22Rv1 (cell line): ENCODE measurements at regions not wholly inside any gene's neighbourhood (a gene's known extent, or its start where the extent isn't known, plus 50 kb on each side); places are given as distances from the start of the nearest gene placed in this dataset.
"Not testable (repeated sequence)": the region's sequence is repeated elsewhere in the genome, so short reads cannot be mapped to it uniquely, and the experiment has no call there.

Source experiments
- H3K27ac ChIP-seq: fragments of 450-650 bp; 2 replicates; pipeline ENCODE4 v1.5.1; 2017
- ZFX ChIP-seq: fragments of 450-650 bp; IDR thresholded peaks from 2 replicates; pipeline ENCODE4 v1.6.1; 2017; ENCODE audit warnings: antibody characterized with exemption, borderline replicate concordance
- TF ChIP-seq, protein P1 (sequence below): fragments of 450-650 bp; IDR thresholded peaks from 2 replicates; pipeline ENCODE4 v1.5.1; 2017; ENCODE audit warnings: mild to moderate bottlenecking

DNA sequence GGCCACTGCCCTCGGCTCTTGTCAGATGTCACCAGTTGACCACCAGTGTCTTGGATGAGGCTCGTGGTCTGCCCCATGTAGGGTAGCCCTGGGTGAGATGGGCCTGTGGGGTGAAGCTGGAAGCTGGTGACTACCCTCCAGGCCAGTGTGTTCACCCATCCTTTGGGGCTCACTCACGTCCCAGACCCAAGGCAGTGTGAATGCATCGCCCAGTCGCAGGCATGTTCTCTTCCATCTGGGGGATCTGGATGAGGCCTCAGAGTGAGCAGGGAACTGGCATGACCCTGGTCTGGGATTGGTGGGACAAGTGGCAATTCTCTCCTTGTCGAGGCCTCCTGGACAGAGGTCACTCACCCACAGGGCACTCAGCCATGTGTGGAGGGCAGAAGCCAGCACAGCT, 120.1 kb upstream of the PHACTR3 start:
- TF ChIP-seq, protein P1, sequence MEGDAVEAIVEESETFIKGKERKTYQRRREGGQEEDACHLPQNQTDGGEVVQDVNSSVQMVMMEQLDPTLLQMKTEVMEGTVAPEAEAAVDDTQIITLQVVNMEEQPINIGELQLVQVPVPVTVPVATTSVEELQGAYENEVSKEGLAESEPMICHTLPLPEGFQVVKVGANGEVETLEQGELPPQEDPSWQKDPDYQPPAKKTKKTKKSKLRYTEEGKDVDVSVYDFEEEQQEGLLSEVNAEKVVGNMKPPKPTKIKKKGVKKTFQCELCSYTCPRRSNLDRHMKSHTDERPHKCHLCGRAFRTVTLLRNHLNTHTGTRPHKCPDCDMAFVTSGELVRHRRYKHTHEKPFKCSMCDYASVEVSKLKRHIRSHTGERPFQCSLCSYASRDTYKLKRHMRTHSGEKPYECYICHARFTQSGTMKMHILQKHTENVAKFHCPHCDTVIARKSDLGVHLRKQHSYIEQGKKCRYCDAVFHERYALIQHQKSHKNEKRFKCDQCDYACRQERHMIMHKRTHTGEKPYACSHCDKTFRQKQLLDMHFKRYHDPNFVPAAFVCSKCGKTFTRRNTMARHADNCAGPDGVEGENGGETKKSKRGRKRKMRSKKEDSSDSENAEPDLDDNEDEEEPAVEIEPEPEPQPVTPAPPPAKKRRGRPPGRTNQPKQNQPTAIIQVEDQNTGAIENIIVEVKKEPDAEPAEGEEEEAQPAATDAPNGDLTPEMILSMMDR, result no peak
- TF ChIP-seq ZFX, result no peak
- H3K27ac ChIP-seq, result no peak overlapping the region

DNA sequence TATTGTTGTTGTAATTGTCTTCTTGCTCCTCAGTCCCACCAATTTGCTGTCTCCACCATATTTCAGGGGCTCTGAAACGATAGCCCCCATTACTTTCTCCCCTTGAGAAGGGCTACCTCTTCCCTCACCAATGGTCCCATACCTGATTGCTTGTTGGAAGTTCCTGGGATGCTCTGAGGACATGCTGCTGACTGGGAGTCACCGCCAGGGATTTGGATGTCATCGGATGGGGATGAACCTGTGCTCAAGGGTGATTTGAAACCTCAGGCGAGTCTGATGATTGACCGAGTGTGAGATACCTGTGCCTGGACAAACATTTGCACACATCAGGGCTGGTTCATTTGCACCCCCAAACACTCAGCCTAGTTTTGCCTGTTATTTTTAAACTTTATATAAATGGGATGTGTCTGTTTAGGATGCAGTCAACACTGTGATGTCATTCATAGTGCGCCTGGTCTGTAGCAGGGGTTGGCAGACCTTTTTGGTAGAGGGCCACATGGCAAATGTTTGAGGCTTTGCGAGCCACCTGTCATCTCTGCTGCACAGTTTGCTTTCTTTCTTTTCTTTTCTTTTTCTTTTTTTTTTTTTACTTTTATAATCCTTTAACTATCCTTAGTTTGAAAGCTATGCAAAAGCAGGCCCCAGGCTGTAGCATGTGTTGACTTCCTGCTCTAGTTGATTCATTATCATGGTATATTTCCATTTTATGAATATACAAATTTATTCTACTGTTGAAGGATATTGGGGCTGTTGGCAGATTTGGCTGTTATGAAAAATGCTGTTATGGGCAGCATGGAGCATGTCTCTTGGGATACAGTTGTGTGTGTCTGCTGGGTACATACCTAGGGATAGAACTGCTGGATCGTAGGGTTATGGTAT, 118.5 kb upstream of the PHACTR3 start:
- no peak overlapping the region for H3K27ac ChIP-seq
- no peak for TF ChIP-seq ZFX
- TF ChIP-seq, protein P1, result no peak

DNA sequence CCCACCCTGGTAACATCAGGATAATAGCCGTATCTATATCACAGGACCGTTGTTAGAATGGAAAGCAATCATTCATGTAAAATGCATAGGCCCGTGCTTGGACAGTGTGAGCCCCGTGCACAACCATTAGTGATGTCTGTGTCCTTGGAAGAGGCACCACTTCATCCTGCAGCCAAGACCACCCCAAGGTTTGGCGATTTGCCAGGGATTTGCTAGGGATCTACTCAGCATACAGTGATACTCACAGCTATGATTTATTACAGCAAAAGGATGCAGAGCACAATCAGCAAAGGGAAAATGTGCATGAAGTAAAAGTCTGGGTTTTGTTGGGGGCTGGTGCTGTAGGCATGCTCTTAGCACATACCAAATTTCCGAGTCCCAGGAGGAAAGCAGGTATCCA, 115.9 kb upstream of the PHACTR3 start:
- H3K27ac ChIP-seq, result not testable (repeated sequence)

DNA sequence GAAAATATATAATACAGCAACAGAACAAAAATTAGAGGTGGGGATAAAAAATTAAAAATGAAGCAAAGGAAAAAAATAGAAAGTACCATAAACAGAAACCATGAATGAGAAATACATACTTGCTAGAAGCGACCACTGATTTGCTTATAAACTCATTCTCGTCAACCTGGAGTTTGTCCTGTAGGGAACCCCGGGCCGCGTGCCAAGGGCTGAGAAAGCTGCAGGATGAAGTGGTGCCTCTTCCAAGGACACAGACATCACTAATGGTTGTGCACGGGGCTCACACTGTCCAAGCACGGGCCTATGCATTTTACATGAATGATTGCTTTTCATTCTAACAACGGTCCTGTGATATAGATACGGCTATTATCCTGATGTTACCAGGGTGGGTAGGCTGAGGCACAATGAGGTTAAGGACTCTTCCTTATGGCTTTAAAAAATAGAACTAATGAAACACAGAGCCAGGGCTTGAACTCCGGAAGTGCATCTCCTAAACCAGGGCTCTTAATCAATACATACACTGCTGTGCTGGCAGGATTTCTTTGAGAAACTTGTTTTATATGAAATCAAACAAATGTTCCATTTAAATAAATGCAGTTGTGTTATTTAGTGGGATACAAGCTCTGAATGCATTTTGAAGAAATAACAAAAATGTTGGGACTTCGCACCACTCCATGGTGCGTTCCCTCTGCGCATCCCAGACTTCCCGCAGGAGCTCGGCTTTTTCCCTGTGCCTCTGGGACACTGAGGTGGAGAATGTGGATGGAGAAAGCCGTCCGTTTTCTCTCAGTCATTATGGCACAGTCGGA, 113.9 kb upstream of the PHACTR3 start:
- not testable (repeated sequence) for H3K27ac ChIP-seq

DNA sequence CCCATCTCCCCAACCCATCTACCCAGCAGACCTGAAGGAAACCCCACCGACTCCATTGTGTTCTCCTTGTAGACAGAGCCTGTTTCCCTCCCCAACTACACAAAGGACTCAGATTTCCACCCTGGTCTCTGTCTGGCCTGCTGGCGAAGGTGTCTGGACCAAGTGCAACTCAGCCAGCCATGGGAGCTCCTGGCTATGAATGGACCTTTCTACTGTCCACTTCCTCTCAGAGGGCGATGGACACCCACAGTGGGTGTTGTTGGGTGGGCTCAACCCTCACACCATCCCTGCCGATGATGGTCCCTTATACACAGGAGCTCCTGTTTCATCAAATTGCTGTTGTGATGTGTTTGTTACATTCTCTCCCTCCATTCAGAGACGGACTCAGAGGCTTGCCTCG, 112.5 kb upstream of the PHACTR3 start:
- no peak for TF ChIP-seq ZFX
- TF ChIP-seq, protein P1, result no peak
- no peak overlapping the region for H3K27ac ChIP-seq

DNA sequence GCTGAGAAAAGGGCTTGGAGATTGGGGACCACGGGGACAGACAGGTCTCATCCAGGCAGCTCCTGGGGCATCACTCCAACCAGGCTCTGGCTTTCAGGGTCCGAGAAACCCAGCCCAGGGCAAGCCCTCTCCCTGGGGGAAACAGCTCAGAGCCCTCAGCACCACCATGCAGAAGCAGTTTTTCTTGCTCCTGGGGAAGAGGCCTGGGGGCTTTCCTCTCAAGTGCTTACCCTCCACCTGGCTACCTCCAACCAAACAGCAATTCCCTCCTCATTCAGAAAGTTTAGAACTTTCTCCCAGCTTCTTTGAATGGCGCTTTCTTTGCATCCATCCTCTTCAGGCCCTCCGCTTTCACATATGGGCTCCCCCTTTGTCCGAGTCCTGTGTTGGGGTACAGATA, 110.4 kb upstream of the PHACTR3 start:
- no peak overlapping the region for H3K27ac ChIP-seq
- TF ChIP-seq, protein P1, result no peak
- TF ChIP-seq ZFX, result no peak

DNA sequence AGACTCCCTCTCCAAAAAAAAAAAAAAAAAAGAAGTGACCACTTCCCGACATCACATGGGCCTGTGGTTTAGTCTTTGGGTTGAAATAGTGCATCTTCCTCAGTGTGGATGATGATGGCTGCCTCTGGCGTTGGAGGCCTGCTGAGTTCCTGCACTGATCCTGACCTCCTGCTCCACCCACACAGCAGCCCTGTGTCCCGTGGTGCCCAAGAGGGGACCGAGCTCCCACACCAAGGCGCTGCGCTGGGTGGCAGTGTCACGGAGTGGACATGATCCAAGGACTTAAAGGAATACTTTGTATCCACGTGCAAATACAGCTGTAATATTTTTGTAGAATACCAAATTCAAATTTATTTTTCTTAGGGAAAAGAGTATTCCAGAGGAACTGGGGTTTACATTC, 109.2 kb upstream of the PHACTR3 start:
- TF ChIP-seq ZFX, result no peak
- TF ChIP-seq, protein P1, result no peak
- H3K27ac ChIP-seq, result no peak overlapping the region

DNA sequence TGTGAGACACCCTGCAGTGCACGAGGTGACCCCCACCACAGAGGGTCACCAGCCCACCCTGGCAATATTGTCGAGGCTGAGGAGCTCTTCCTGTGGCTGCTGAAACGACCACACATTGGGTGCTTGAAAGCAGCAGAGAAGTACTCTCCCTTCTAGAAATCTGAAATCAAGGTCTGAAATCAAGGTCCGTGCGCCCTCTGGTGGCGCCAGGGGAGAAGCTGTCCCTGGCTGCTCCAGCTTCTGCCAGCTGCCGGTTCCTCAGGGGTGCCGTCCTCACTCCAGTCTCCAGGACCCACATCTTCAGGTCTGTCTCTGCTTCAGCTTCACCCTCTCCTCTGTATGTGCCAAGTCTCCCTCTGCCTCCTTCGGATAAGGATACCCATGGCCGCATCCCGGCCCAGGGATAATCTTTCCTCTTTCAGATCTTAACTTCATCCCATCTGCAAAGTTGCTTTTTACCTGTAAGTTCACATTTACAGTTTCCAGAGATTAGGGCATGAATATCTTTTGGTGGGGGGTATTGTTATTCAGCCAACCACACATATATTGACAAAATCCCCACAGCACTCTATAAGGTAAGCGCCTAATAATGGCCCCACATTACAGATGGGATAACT, 108.3 kb upstream of the PHACTR3 start:
- TF ChIP-seq ZFX, result no peak
- TF ChIP-seq, protein P1, result peak; percentile 91
- H3K27ac ChIP-seq, result no peak overlapping the region
